T-cell (primary cell): ENCODE measurements at regions not wholly inside any gene's neighbourhood (a gene's known extent, or its start where the extent isn't known, plus 50 kb on each side); places are given as distances from the start of the nearest gene placed in this dataset.

Experiments used
- ATAC-seq, 4 experiments: fragments of 200-7000 bp in 3 of 4; fragments of 150-1000 bp in 1 of 4; cut with Tn5 transposase; replicated peaks in 1 of 4; 1 replicate in 3 of 4; 2 replicates in 1 of 4; pipeline ENCODE4 v1.10.0; 2021; ENCODE audit warnings: moderate library complexity in 3 of 4, mild to moderate bottlenecking in 2 of 4, moderate number of reproducible peaks in 1 of 4
- CTCF ChIA-PET, 2 donors: fragments of 300-600 bp; sonication (Branson Sonifier 250); formaldehyde crosslinking; loops; one replicate each; lab custom pipeline; 2022; ENCODE audit warnings: antibody characterized with exemption in 2 of 2; lab: Charles Lee
- POLR2A ChIA-PET, 2 donors: fragments of 300-600 bp; sonication (Branson Sonifier 250); formaldehyde crosslinking; loops; one replicate each; lab custom pipeline; 2022; ENCODE audit warnings: antibody characterized with exemption in 2 of 2; lab: Charles Lee
- DNase-seq, 35 experiments: peaks; one replicate each; pipeline versions ENCODE4 v3.0.0 to v3.0.0-alpha.2; 2013 to 2023
- H3K27ac ChIP-seq: one replicate; pipeline ENCODE4 v1.5.1; 2013; ENCODE audit warnings: low read length
- H3K27me3 ChIP-seq, 2 experiments: replicated peaks in 1 of 2; 1 replicate in 1 of 2; 2 replicates in 1 of 2; pipeline versions ENCODE4 v1.6.1 to v1.7.0; 2013; ENCODE audit warnings: low read length in 1 of 2, mixed read lengths in 1 of 2; ENCODE audit not compliant: control insufficient read depth in 2 of 2, insufficient read depth in 2 of 2; ENCODE audit errors: extremely low read depth in 1 of 2
- H3K36me3 ChIP-seq, 2 donors: 1 replicate in 1 of 2; 2 replicates in 1 of 2; pipeline versions ENCODE4 v1.6.1 to v1.7.0; 2013; ENCODE audit warnings: low read length in 1 of 2; ENCODE audit not compliant: control insufficient read depth in 2 of 2, insufficient read depth in 1 of 2; ENCODE audit errors: extremely low read depth in 1 of 2
- H3K4me1 ChIP-seq, 2 experiments: 1 replicate in 1 of 2; 2 replicates in 1 of 2; pipeline versions ENCODE4 v1.6.1 to v1.7.0; 2013; ENCODE audit warnings: low read length in 2 of 2, mixed read lengths in 1 of 2; ENCODE audit not compliant: insufficient read depth in 2 of 2, control insufficient read depth in 1 of 2; ENCODE audit errors: extremely low read depth in 1 of 2
- H3K4me3 ChIP-seq, 2 donors: 1 replicate in 1 of 2; 2 replicates in 1 of 2; pipeline versions ENCODE4 v1.5.1 to v1.7.0; 2013; ENCODE audit warnings: mild to moderate bottlenecking in 2 of 2, low read length in 1 of 2, moderate library complexity in 1 of 2; ENCODE audit not compliant: control insufficient read depth in 1 of 2; ENCODE audit errors: extremely low read depth in 1 of 2
- H3K9me3 ChIP-seq: 2 replicates; pipeline ENCODE4 v1.7.0; 2013
- H3K27ac Mint-ChIP-seq, 2 donors: one replicate each; pipeline ENCODE4 v1.8.0; 2020 to 2021; ENCODE audit warnings: mild to moderate bottlenecking in 2 of 2, mixed read lengths in 2 of 2
- H3K27me3 Mint-ChIP-seq, 2 donors: one replicate each; pipeline ENCODE4 v1.8.0; 2021 to 2022; ENCODE audit warnings: mixed read lengths in 2 of 2
- H3K36me3 Mint-ChIP-seq: one replicate; pipeline ENCODE4 v1.8.0; 2021; ENCODE audit warnings: mixed read lengths
- H3K4me1 Mint-ChIP-seq, 3 donors: one replicate each; pipeline ENCODE4 v1.8.0; 2020 to 2022; ENCODE audit warnings: mixed read lengths in 3 of 3, mild to moderate bottlenecking in 1 of 3
- H3K4me3 Mint-ChIP-seq, 3 donors: one replicate each; pipeline ENCODE4 v1.8.0; 2020 to 2022; ENCODE audit warnings: mild to moderate bottlenecking in 3 of 3, mixed read lengths in 3 of 3, moderate library complexity in 3 of 3
- H3K9me3 Mint-ChIP-seq, 3 donors: one replicate each; pipeline ENCODE4 v1.8.0; 2020 to 2022; ENCODE audit warnings: mixed read lengths in 3 of 3
- WGBS: methylation state at CpG from one replicate; pipeline ENCODE4 v1.1.5; 2013; ENCODE audit warnings: missing lambda C conversion rate; ENCODE audit not compliant: insufficient coverage; 5-methylcytosine and 5-hydroxymethylcytosine counted together

DNA sequence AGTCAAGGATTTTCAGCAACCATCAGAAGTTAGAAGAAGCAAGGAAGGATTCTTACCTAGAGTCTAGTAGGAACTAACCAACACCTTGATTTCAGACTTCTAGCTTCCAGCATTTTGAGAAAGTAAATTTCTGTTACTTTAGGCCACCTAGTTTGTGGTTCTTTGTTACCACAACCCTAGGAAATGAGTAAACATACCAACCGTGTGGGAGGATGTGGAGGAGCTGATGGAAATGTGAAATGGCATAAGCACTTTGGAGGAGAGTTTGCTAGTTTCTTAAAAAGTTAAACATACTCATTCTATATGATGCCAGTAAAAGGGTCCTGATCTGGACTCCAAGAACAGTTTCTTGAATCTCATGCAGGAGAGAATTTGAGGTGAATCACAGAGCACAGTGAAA, 679.4 kb downstream of the PDHA2 start:
- WGBS = no CpG with 5 or more reads among the region's 1 CpG
- no peaks in the 10 kb centered on the region for H3K36me3 Mint-ChIP-seq
- no peaks in the 10 kb centered on the region for H3K27me3 Mint-ChIP-seq
- H3K36me3 ChIP-seq = no peaks in the 10 kb centered on the region
- H3K27me3 ChIP-seq = no peaks in the 10 kb centered on the region
- ATAC-seq = no peak
- peaks cover 2 to 8% (median 7%) of the 10 kb centered on the region in 3 donors for H3K9me3 Mint-ChIP-seq
- no peak overlapping the region for H3K27ac ChIP-seq
- H3K4me1 ChIP-seq = no peaks in the 10 kb centered on the region
- H3K9me3 ChIP-seq = no peaks in the 10 kb centered on the region
- H3K4me3 ChIP-seq = no peak overlapping the region
- no peak for DNase-seq
- H3K4me1 Mint-ChIP-seq = no peaks in the 10 kb centered on the region
- H3K4me3 Mint-ChIP-seq = no peak overlapping the region
- H3K27ac Mint-ChIP-seq = no peak overlapping the region
- ChIA-PET CTCF (no interaction called here), POLR2A (interaction anchor here in 1 of 2 donors (0.6 kb wide), 1 partner anchor 36 kb away, joined by 3 read pairs; no protein-coding TSS in a partner anchor)

DNA sequence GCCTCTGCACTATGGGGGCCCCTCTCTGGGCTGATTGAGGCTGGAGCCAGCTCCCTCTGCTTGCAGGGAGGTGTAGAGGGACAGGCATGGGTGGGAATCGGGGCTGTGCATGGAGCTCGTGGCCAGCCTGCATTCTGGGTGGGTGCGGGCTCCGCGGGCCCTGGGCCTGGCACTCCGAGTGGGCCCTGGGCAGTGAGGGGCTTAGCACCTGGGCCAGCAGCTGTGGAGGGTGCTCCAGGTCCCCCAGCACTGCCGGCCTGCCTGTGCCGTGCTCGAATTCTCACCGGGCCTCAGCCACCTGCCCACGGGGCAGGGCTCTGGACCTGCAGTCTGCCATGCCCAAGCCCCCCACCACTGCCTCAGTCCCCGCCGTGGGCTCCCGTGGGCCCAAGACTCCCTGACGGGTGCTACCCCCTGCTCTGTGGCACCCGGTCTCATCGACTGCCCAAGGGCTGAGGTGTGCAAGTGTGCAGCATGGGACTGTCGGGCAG, 681.2 kb downstream of the PDHA2 start:
- H3K4me3 Mint-ChIP-seq = no peak overlapping the region
- CTCF ChIA-PET = no interaction called here
- 91% methylated on average over 18 of the region's 18 CpGs for WGBS
- no peaks in the 10 kb centered on the region for H3K27me3 Mint-ChIP-seq
- H3K27ac ChIP-seq = no peak overlapping the region
- no peak for DNase-seq
- H3K9me3 Mint-ChIP-seq = peaks cover 0 to 2% (median 0%) of the 10 kb centered on the region in 3 donors
- ATAC-seq = no peak
- H3K4me1 Mint-ChIP-seq = no peaks in the 10 kb centered on the region
- no peaks in the 10 kb centered on the region for H3K4me1 ChIP-seq
- H3K27ac Mint-ChIP-seq = no peak overlapping the region
- POLR2A ChIA-PET = no interaction called here
- no peak overlapping the region for H3K4me3 ChIP-seq
- H3K9me3 ChIP-seq = no peaks in the 10 kb centered on the region
- H3K36me3 Mint-ChIP-seq = no peaks in the 10 kb centered on the region
- H3K36me3 ChIP-seq = no peaks in the 10 kb centered on the region
- no peaks in the 10 kb centered on the region for H3K27me3 ChIP-seq

- Histone ChIP-seq H3K27ac (no peak overlapping the region), H3K4me1 (no peaks in the 10 kb centered on the region), H3K4me3 (no peak overlapping the region), H3K27me3 (no peaks in the 10 kb centered on the region), H3K36me3 (no peaks in the 10 kb centered on the region), H3K9me3 (no peaks in the 10 kb centered on the region)
- WGBS = 92% methylated on average over 4 of the region's 5 CpGs
- ChIA-PET CTCF (interaction anchor here in 1 of 2 donors (1.1 kb wide), 1 partner anchor 14 kb away, joined by 3 read pairs; no protein-coding TSS in a partner anchor), POLR2A (interaction anchor here in 1 of 2 donors (0.6 kb wide), 1 partner anchor 1936 kb away, joined by 5 read pairs; no protein-coding TSS in a partner anchor)
- Mint-ChIP-seq H3K27ac (no peak overlapping the region), H3K4me3 (no peak overlapping the region), H3K36me3 (no peaks in the 10 kb centered on the region), H3K9me3 (peaks cover 0 to 2% (median 0%) of the 10 kb centered on the region in 3 donors), H3K27me3 (no peaks in the 10 kb centered on the region), H3K4me1 (no peaks in the 10 kb centered on the region)
- DNase-seq (no peak), ATAC-seq (no peak)
Observed at GRCh38 chr4:96523611-96524010, 683.7 kb downstream of the PDHA2 start.

DNA sequence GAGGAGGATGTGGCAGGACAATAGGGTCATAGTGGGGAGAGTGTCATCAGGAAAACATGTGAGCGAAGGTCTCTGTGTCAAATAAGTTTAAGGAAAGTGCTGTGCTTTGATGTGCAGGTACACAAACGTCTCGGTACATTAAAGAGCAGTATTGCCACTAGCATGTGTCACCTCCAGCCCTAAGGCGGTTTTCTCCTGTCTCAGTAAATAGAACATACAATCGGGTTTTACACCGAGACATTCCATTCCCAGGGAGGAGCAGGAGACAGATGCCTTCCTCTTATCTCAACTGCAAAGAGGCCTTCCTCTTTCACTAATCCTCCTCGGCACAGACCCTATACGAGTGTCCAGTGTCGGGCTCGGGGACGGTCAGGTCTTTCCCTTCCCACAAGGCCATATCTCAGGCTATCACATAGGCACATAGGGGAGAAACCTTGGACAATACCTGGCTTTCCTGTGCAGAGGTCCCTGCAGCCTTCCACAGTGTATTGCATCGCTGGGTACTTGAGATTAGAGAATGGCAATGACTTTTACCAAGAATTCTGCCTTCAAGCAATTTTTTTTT, 684.5 kb downstream of the PDHA2 start:
- POLR2A ChIA-PET = no interaction called here
- no peaks in the 10 kb centered on the region for H3K4me1 Mint-ChIP-seq
- CTCF ChIA-PET = interaction anchor here in 1 of 2 donors (0.9 kb wide), 1 partner anchor 57 kb away, joined by 3 read pairs; no protein-coding TSS in a partner anchor
- H3K4me3 ChIP-seq = no peak overlapping the region
- ATAC-seq (no peak), DNase-seq (no peak)
- H3K4me1 ChIP-seq = no peaks in the 10 kb centered on the region
- H3K27me3 Mint-ChIP-seq = no peaks in the 10 kb centered on the region
- no peak overlapping the region for H3K27ac ChIP-seq
- no peak overlapping the region for H3K27ac Mint-ChIP-seq
- 77% methylated on average over 5 of the region's 12 CpGs for WGBS
- H3K4me3 Mint-ChIP-seq = no peak overlapping the region
- H3K36me3 Mint-ChIP-seq = no peaks in the 10 kb centered on the region
- H3K9me3 ChIP-seq = no peaks in the 10 kb centered on the region
- H3K27me3 ChIP-seq = no peaks in the 10 kb centered on the region
- no peaks in the 10 kb centered on the region for H3K36me3 ChIP-seq
- peaks cover 0 to 2% (median 0%) of the 10 kb centered on the region in 3 donors for H3K9me3 Mint-ChIP-seq

GRCh38 chr4:96525898-96526297, 686.0 kb downstream of the PDHA2 start:
- DNase-seq (no peak), ATAC-seq (no peak)
- H3K4me3 Mint-ChIP-seq = no peak overlapping the region
- Histone ChIP-seq H3K27ac (no peak overlapping the region), H3K36me3 (no peaks in the 10 kb centered on the region), H3K4me1 (no peaks in the 10 kb centered on the region), H3K27me3 (no peaks in the 10 kb centered on the region), H3K4me3 (no peak overlapping the region), H3K9me3 (no peaks in the 10 kb centered on the region)
- ChIA-PET POLR2A (no interaction called here), CTCF (no interaction called here)
- H3K4me1 Mint-ChIP-seq = no peaks in the 10 kb centered on the region
- H3K36me3 Mint-ChIP-seq = no peaks in the 10 kb centered on the region
- peaks cover 0 to 2% (median 0%) of the 10 kb centered on the region in 3 donors for H3K9me3 Mint-ChIP-seq
- no peaks in the 10 kb centered on the region for H3K27me3 Mint-ChIP-seq
- no peak overlapping the region for H3K27ac Mint-ChIP-seq

DNA sequence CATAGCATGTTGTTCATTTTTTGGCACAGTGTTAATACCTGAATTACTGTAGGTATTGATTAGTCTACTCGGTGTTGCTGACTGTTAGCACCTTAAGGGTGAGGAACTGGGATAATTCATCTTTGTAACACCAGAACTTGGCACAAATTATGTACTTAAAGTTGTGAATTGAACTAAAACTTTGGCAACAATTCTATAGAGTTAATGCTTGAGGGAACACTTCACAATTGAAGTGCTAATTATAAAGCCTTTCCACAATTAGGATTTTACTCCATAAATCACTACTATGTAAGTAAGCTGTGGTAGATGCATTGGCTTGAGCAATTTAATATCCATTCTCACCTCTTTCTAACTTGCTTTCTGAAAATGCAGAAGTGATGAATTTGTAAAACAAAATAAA, 686.7 kb downstream of the PDHA2 start:
- no peaks in the 10 kb centered on the region for H3K9me3 ChIP-seq
- no peak overlapping the region for H3K4me3 ChIP-seq
- no peaks in the 10 kb centered on the region for H3K4me1 ChIP-seq
- no peaks in the 10 kb centered on the region for H3K36me3 ChIP-seq
- DNase-seq (no peak), ATAC-seq (no peak)
- Mint-ChIP-seq H3K36me3 (no peaks in the 10 kb centered on the region), H3K27ac (no peak overlapping the region), H3K4me3 (no peak overlapping the region), H3K27me3 (no peaks in the 10 kb centered on the region), H3K9me3 (peaks cover 0 to 2% (median 0%) of the 10 kb centered on the region in 3 donors), H3K4me1 (no peaks in the 10 kb centered on the region)
- no peaks in the 10 kb centered on the region for H3K27me3 ChIP-seq
- ChIA-PET CTCF (no interaction called here), POLR2A (no interaction called here)
- no peak overlapping the region for H3K27ac ChIP-seq
- WGBS = no CpG with 5 or more reads among the region's 1 CpG
